Stomach (tissue), 4 donors: ENCODE measurements at regions not wholly inside any gene's neighbourhood (a gene's known extent, or its start where the extent isn't known, plus 50 kb on each side); places are given as distances from the start of the nearest gene placed in this dataset.

ENCODE experiments used
- EP300 ChIP-seq: sonication (generic); formaldehyde crosslinking; IDR thresholded peaks from one replicate; pipeline ENCODE4 v1.6.1; 2017; ENCODE audit warnings: antibody characterized with exemption
- POLR2A ChIP-seq, 4 donors: fragments of 450-650 bp; IDR thresholded peaks; one replicate each; pipeline ENCODE4 v1.6.1; 2016; ENCODE audit warnings: antibody characterized with exemption in 4 of 4, control low read depth in 2 of 4, mild to moderate bottlenecking in 1 of 4, moderate library complexity in 1 of 4
- POLR2AphosphoS5 ChIP-seq, 3 donors: sonication (generic); formaldehyde crosslinking; IDR thresholded peaks; one replicate each; pipeline ENCODE4 v1.6.1; 2016; ENCODE audit warnings: antibody characterized with exemption in 3 of 3
- TF ChIP-seq, protein P1 (sequence below), 7 experiments: fragments of 450-650 bp in 4 of 7; fragments of 200-600 bp in 3 of 7; sonication (generic) in 3 of 7; IDR thresholded peaks; one replicate each; pipeline ENCODE4 v1.5.1; 2016 to 2019; ENCODE audit warnings: antibody characterized with exemption in 7 of 7, control low read depth in 2 of 7, mild to moderate bottlenecking in 1 of 7

DNA sequence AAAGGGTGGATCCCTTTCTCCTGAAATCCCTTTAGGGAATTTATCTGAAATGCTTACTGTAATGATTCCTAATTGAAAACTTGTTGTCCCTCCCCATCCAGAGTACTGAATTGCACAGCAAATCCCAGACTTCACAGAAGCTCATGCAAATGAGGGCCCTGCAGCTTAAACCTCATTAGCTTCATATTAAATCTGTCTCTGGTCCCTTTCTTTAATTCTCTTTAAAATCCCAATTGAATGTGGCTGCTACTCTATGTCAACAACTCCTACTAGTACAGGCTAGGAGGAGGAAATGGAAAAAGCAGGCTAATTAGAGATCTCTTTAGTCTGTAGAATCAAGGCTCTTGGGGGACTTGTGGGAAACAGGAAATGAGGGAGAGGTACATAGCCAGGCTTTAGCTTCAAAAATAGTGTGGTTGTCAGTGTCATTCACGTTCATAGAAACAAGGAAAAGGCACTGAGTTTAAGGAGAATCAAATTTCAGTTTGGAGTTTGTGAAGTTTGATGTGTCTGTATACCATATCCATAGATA lies 191.3 kb upstream of the PRDM9 start:
- TF ChIP-seq, protein P1, sequence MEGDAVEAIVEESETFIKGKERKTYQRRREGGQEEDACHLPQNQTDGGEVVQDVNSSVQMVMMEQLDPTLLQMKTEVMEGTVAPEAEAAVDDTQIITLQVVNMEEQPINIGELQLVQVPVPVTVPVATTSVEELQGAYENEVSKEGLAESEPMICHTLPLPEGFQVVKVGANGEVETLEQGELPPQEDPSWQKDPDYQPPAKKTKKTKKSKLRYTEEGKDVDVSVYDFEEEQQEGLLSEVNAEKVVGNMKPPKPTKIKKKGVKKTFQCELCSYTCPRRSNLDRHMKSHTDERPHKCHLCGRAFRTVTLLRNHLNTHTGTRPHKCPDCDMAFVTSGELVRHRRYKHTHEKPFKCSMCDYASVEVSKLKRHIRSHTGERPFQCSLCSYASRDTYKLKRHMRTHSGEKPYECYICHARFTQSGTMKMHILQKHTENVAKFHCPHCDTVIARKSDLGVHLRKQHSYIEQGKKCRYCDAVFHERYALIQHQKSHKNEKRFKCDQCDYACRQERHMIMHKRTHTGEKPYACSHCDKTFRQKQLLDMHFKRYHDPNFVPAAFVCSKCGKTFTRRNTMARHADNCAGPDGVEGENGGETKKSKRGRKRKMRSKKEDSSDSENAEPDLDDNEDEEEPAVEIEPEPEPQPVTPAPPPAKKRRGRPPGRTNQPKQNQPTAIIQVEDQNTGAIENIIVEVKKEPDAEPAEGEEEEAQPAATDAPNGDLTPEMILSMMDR (IDR thresholded peaks at IDR 0.05): no peak
- no peak for TF ChIP-seq POLR2A (IDR thresholded peaks at IDR 0.05)
- no peak for TF ChIP-seq EP300
- TF ChIP-seq POLR2AphosphoS5 (IDR thresholded peaks at IDR 0.05): no peak
